B cell (primary cell): ENCODE measurements at regions not wholly inside any gene's neighbourhood (a gene's known extent, or its start where the extent isn't known, plus 50 kb on each side); places are given as distances from the start of the nearest gene placed in this dataset.
A peak's percentile ranks its signal among the peaks of the same experiment; 100 is the strongest.

Experiments
- ATAC-seq: fragments of 200-7000 bp; cut with Tn5 transposase; one replicate; pipeline ENCODE4 v1.10.0; 2021; ENCODE audit warnings: low read depth, mild to moderate bottlenecking, moderate number of reproducible peaks, moderate library complexity
- CTCF ChIA-PET: fragments of 350-600 bp; sonication (Branson Sonifier 250); formaldehyde crosslinking; loops from one replicate; lab custom pipeline; 2021; ENCODE audit warnings: antibody characterized with exemption, inconsistent platforms; lab: Charles Lee
- POLR2A ChIA-PET: fragments of 350-600 bp; sonication (Branson Sonifier 250); formaldehyde crosslinking; loops from one replicate; lab custom pipeline; 2021; ENCODE audit warnings: antibody characterized with exemption; lab: Charles Lee
- DNase-seq: peaks from one replicate; pipeline ENCODE4 v3.0.0; 2013
- H2AFZ ChIP-seq: 2 replicates; pipeline ENCODE4 v1.6.1; 2012; ENCODE audit warnings: mild to moderate bottlenecking, low read depth, low read length; ENCODE audit not compliant: insufficient read depth, poor library complexity, severe bottlenecking
- H3K27ac ChIP-seq, 2 donors: 1 replicate in 1 of 2; 2 replicates in 1 of 2; pipeline ENCODE4 v1.5.1; 2012 to 2013; ENCODE audit warnings: low read length in 2 of 2, mild to moderate bottlenecking in 2 of 2, moderate library complexity in 1 of 2
- H3K27me3 ChIP-seq, 4 experiments: fragments of 200-600 bp in 1 of 4; sonication (generic) in 1 of 4; replicated peaks in 1 of 4; 1 replicate in 2 of 4; 2 replicates in 2 of 4; pipeline versions ENCODE4 v1.6.1 to v1.7.0; 2013 to 2016; ENCODE audit warnings: low read length in 3 of 4, mild to moderate bottlenecking in 2 of 4, mixed read lengths in 1 of 4, moderate library complexity in 1 of 4; ENCODE audit not compliant: insufficient read depth in 4 of 4, control insufficient read depth in 3 of 4; ENCODE audit errors: control extremely low read depth in 1 of 4
- H3K36me3 ChIP-seq, 2 experiments: replicated peaks in 1 of 2; 1 replicate in 1 of 2; 2 replicates in 1 of 2; pipeline versions ENCODE4 v1.6.1 to v1.7.1; 2013; ENCODE audit warnings: low read length in 1 of 2; ENCODE audit not compliant: insufficient read depth in 2 of 2, control insufficient read depth in 1 of 2; ENCODE audit errors: control extremely low read depth in 1 of 2, extremely low read depth in 1 of 2
- H3K4me1 ChIP-seq, 2 donors: fragments of 200-600 bp in 1 of 2; sonication (generic) in 1 of 2; 1 replicate in 1 of 2; 2 replicates in 1 of 2; pipeline versions ENCODE4 v1.5.1 to v1.6.1; 2013 to 2017; ENCODE audit warnings: low read length in 2 of 2; ENCODE audit not compliant: control insufficient read depth in 2 of 2, insufficient read depth in 2 of 2
- H3K4me2 ChIP-seq: replicated peaks from 2 replicates; pipeline ENCODE3; 2012; ENCODE audit warnings: mild to moderate bottlenecking, low read depth, low read length; ENCODE audit not compliant: poor library complexity, severe bottlenecking
- H3K4me3 ChIP-seq, 5 experiments: fragments of 200-600 bp in 1 of 5; sonication (generic) in 1 of 5; 1 replicate in 3 of 5; 2 replicates in 2 of 5; pipeline versions ENCODE4 v1.5.1 to v1.7.0; 2011 to 2016; ENCODE audit warnings: low read length in 4 of 5, mild to moderate bottlenecking in 4 of 5, low read depth in 2 of 5, control low read depth in 1 of 5, moderate library complexity in 1 of 5; ENCODE audit not compliant: insufficient read depth in 1 of 5; ENCODE audit errors: control extremely low read depth in 1 of 5, extremely low read depth in 1 of 5
- H3K79me2 ChIP-seq: fragments of 200-600 bp; sonication (generic); one replicate; pipeline ENCODE4 v1.6.0; 2016; ENCODE audit warnings: low read length; ENCODE audit not compliant: control insufficient read depth, insufficient read depth
- H3K9ac ChIP-seq: fragments of 200-600 bp; sonication (generic); 2 replicates; pipeline ENCODE4 v1.6.1; 2017; ENCODE audit warnings: mild to moderate bottlenecking, low read length, moderate library complexity
- H3K9me3 ChIP-seq, 3 donors: one replicate each; pipeline versions ENCODE4 v1.6.1 to v1.7.1; 2013; ENCODE audit warnings: low read length in 2 of 3; ENCODE audit not compliant: control insufficient read depth in 2 of 3, insufficient read depth in 1 of 3; ENCODE audit errors: control extremely low read depth in 1 of 3
- H4K20me1 ChIP-seq: 2 replicates; pipeline ENCODE4 v1.6.0; 2012; ENCODE audit warnings: mild to moderate bottlenecking, low read length; ENCODE audit not compliant: insufficient read depth, control insufficient read depth, poor library complexity, severe bottlenecking
- H3K27ac Mint-ChIP-seq: one replicate; pipeline ENCODE4 v1.8.0; 2021; ENCODE audit warnings: mixed read lengths
- H3K27me3 Mint-ChIP-seq: one replicate; pipeline ENCODE4 v1.8.0; 2021; ENCODE audit warnings: mixed read lengths
- H3K4me1 Mint-ChIP-seq: one replicate; pipeline ENCODE4 v1.8.0; 2021; ENCODE audit warnings: mixed read lengths
- H3K4me3 Mint-ChIP-seq: one replicate; pipeline ENCODE4 v1.8.0; 2021; ENCODE audit warnings: mixed read lengths
- H3K9me3 Mint-ChIP-seq: one replicate; pipeline ENCODE4 v1.8.0; 2022; ENCODE audit warnings: mixed read lengths; ENCODE audit not compliant: insufficient read depth
- CTCF ChIP-seq: fragments of 200-600 bp; IDR thresholded peaks from one replicate; pipeline ENCODE4 v1.8.0; 2022; ENCODE audit warnings: antibody characterized with exemption, mild to moderate bottlenecking
- EZH2 ChIP-seq: IDR thresholded peaks from 2 replicates; pipeline ENCODE4 v1.6.1; 2012; ENCODE audit warnings: borderline replicate concordance, low read depth, mild to moderate bottlenecking, moderate library complexity, low read length; ENCODE audit not compliant: insufficient read depth, poor library complexity, severe bottlenecking
- WGBS: methylation state at CpG from one replicate; pipeline ENCODE4 v1.1.5; 2013; ENCODE audit warnings: missing lambda C conversion rate; ENCODE audit not compliant: insufficient coverage; 5-methylcytosine and 5-hydroxymethylcytosine counted together
- intact Hi-C: fragments of 100-400 bp; cut with micrococcal nuclease; formaldehyde crosslinking; loops from one replicate; pipeline ENCODE4 v1.10.0; 2022

- no peak overlapping the region for H3K27ac Mint-ChIP-seq
- no peak for ATAC-seq
- peak; percentile 4 for DNase-seq
- no peak overlapping the region for H3K4me2 ChIP-seq
- intact Hi-C loops = no loop called here
- no peaks in the 10 kb centered on the region for H3K36me3 ChIP-seq
- no peak for TF ChIP-seq CTCF
- TF ChIP-seq EZH2 = no peak
- peaks cover 0 to 4% of the 10 kb centered on the region in 2 donors for H3K4me1 ChIP-seq
- H3K9me3 Mint-ChIP-seq = no peaks in the 10 kb centered on the region
- no peak overlapping the region for H3K4me3 ChIP-seq
- H3K4me3 Mint-ChIP-seq = no peak overlapping the region
- no peak overlapping the region for H2AFZ ChIP-seq
- H3K27ac ChIP-seq = no peak overlapping the region
- H3K4me1 Mint-ChIP-seq = peaks cover 14% of the 10 kb centered on the region
- H3K9me3 ChIP-seq = no peaks in the 10 kb centered on the region
- no peak overlapping the region for H3K9ac ChIP-seq
- no peaks in the 10 kb centered on the region for H3K27me3 Mint-ChIP-seq
- POLR2A ChIA-PET = no interaction called here
- H3K27me3 ChIP-seq = no peaks in the 10 kb centered on the region
- no peaks in the 10 kb centered on the region for H4K20me1 ChIP-seq
- no peaks in the 10 kb centered on the region for H3K79me2 ChIP-seq
- CTCF ChIA-PET = no interaction called here
These were observed 991.2 kb upstream of the ACO1 start for GRCh38 chr9:31393240-31393639.

- CTCF ChIA-PET = no interaction called here
- H3K4me1 ChIP-seq = peaks cover 0 to 4% of the 10 kb centered on the region in 2 donors
- intact Hi-C loops = no loop called here
- DNase-seq (no peak), ATAC-seq (no peak)
- no peak overlapping the region for H3K9ac ChIP-seq
- no peaks in the 10 kb centered on the region for H4K20me1 ChIP-seq
- TF ChIP-seq EZH2 (no peak), CTCF (no peak)
- H3K36me3 ChIP-seq = no peaks in the 10 kb centered on the region
- no peak overlapping the region for H3K27ac ChIP-seq
- POLR2A ChIA-PET = no interaction called here
- Mint-ChIP-seq H3K27me3 (no peaks in the 10 kb centered on the region), H3K9me3 (no peaks in the 10 kb centered on the region), H3K27ac (no peak overlapping the region), H3K4me1 (peaks cover 14% of the 10 kb centered on the region), H3K4me3 (no peak overlapping the region)
- H3K79me2 ChIP-seq = no peaks in the 10 kb centered on the region
- H3K27me3 ChIP-seq = no peaks in the 10 kb centered on the region
- no peaks in the 10 kb centered on the region for H3K9me3 ChIP-seq
- H3K4me3 ChIP-seq = no peak overlapping the region
- WGBS = no CpG with 5 or more reads among the region's 2 CpGs
- no peak overlapping the region for H3K4me2 ChIP-seq
- H2AFZ ChIP-seq = no peak overlapping the region
These were observed 990.4 kb upstream of the ACO1 start for GRCh38 chr9:31394015-31394473.
